Transverse colon (tissue), 3 donors: ENCODE measurements at regions not wholly inside any gene's neighbourhood (a gene's known extent, or its start where the extent isn't known, plus 50 kb on each side); places are given as distances from the start of the nearest gene placed in this dataset.

Source experiments
- POLR2A ChIP-seq: fragments of 450-650 bp; IDR thresholded peaks from one replicate; pipeline ENCODE4 v1.6.1; 2016; ENCODE audit warnings: antibody characterized with exemption, mild to moderate bottlenecking, moderate library complexity
- TF ChIP-seq, protein P1 (sequence below), 5 experiments: fragments of 200-600 bp in 3 of 5; fragments of 450-650 bp in 2 of 5; sonication (generic) in 3 of 5; IDR thresholded peaks; 1 replicate in 2 of 5; 2 replicates in 3 of 5; pipeline ENCODE4 v1.5.1; 2016 to 2017; ENCODE audit warnings: antibody characterized with exemption in 5 of 5, inconsistent platforms in 3 of 5, mild to moderate bottlenecking in 2 of 5, moderate library complexity in 1 of 5

DNA sequence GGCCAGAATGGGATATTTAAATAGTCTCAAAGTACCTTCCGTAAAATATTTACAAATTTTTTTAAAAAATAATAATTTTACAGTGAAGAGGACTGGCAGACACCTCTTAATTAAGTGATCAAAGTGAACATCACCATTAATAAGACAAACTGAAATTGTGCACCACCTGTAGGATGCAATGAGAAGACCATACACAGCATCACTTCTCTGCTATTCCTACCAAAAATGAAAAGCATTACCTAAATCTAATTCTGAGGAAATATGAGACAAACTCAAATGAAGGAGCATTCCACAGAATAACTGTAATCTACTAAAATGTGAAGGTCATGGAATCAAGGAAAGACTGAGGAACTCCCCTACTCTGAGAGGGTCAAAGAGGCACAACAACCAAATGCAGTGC lies 68.2 kb upstream of the PRDX6 start:
- no peak for TF ChIP-seq POLR2A
- TF ChIP-seq, protein P1, sequence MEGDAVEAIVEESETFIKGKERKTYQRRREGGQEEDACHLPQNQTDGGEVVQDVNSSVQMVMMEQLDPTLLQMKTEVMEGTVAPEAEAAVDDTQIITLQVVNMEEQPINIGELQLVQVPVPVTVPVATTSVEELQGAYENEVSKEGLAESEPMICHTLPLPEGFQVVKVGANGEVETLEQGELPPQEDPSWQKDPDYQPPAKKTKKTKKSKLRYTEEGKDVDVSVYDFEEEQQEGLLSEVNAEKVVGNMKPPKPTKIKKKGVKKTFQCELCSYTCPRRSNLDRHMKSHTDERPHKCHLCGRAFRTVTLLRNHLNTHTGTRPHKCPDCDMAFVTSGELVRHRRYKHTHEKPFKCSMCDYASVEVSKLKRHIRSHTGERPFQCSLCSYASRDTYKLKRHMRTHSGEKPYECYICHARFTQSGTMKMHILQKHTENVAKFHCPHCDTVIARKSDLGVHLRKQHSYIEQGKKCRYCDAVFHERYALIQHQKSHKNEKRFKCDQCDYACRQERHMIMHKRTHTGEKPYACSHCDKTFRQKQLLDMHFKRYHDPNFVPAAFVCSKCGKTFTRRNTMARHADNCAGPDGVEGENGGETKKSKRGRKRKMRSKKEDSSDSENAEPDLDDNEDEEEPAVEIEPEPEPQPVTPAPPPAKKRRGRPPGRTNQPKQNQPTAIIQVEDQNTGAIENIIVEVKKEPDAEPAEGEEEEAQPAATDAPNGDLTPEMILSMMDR (IDR thresholded peaks at IDR 0.05): no peak
